ENCODE measurements at regions not wholly inside any gene's neighbourhood (a gene's known extent, or its start where the extent isn't known, plus 50 kb on each side); places are given as distances from the start of the nearest gene placed in this dataset.

DNA sequence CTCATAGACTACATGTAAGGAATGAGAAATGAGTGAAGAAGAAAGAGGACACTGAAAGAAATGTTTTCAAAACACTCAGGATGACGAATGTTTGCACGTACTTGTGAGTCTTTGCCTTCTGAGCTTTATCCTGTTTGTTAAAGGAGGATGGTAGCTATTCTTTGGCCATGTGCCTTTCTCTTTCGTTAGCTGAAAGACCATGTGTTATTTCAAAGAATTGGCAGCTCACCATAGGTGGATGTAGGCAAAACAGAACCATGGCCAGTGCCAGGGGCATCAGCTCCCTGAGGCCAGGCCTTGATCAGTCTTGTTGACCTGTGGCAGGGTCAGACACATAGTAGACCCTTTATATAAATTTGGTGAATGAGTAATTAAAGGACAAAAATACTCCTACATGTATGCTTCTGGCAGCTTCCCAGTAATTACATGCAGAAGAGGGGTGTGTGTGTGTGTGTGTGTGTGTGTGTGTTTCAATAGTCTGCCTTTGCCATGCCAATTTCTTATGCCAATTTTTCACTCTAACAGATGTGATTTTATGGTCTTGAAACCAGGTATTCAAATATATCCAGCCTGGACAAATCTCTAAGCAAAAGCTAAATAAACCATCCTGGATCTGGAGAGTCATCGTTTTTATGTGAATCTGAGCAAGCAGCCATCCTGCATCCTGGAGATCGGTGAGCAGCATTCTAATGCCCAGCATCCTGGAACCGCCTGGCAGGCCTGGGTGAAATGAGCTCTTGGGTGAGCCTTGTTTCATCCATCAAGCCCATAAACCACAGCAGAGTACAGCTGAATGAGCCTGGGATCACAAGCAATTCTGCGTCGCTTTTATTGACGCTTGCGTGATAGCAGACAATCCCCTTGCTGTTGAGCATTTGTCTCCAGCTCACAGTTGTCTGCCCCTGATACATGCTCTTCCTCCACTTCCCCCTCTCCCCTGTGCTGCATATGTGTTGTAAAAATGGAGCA, 475.4 kb downstream of the MED10 start:
- TF ChIP-seq, protein P1, sequence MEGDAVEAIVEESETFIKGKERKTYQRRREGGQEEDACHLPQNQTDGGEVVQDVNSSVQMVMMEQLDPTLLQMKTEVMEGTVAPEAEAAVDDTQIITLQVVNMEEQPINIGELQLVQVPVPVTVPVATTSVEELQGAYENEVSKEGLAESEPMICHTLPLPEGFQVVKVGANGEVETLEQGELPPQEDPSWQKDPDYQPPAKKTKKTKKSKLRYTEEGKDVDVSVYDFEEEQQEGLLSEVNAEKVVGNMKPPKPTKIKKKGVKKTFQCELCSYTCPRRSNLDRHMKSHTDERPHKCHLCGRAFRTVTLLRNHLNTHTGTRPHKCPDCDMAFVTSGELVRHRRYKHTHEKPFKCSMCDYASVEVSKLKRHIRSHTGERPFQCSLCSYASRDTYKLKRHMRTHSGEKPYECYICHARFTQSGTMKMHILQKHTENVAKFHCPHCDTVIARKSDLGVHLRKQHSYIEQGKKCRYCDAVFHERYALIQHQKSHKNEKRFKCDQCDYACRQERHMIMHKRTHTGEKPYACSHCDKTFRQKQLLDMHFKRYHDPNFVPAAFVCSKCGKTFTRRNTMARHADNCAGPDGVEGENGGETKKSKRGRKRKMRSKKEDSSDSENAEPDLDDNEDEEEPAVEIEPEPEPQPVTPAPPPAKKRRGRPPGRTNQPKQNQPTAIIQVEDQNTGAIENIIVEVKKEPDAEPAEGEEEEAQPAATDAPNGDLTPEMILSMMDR (conservative IDR thresholded peaks at IDR 0.05 in 1 of 2, IDR thresholded peaks at IDR 0.05 in 1 of 2; ENCODE audit: low read depth in 1 of 2, low read length in 2 of 2) = no peak
- no peak for TF ChIP-seq EZH2 (IDR thresholded peaks at IDR 0.05; ENCODE audit: low read length, missing control alignments)

Measured in fibroblast of lung (primary cell).